ENCODE measurements at regions not wholly inside any gene's neighbourhood (a gene's known extent, or its start where the extent isn't known, plus 50 kb on each side); places are given as distances from the start of the nearest gene placed in this dataset.

DNA sequence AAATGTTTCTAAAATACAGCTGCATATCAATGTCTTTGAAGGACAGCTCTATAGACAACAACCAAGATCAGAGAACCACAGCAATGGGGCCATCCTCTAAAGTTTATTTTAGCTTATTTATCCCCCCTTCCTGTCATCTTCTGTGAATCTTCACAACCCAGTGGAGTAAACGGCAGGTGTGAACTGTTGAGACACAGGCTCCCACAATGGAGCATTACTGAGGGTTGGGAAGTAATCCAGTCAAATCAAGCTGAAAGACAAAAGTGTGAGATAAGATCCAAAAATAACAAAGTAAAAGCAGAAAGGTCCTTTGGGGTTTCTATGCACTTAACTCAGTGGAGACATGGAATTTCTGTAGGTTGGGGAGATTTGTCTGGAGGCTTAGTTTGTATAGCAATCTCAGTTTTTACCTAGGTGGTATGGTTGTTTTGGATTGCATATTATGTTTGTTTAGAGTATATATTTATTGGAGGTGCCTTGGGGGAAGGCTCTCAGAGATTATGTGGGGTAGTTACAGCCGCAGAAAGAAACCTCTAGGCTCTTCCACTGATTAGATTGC is 286.9 kb upstream of the ADGRL2 start:
- CTCF ChIA-PET = no interaction called here

GRCh38 chr1:81512252-81513003 is 288.3 kb upstream of the ADGRL2 start:
- no peak for TF ChIP-seq EZH2 (IDR thresholded peaks at IDR 0.05; ENCODE audit: borderline replicate concordance, low read depth, low read length, poor library complexity, severe bottlenecking)
- TF ChIP-seq, protein P1, sequence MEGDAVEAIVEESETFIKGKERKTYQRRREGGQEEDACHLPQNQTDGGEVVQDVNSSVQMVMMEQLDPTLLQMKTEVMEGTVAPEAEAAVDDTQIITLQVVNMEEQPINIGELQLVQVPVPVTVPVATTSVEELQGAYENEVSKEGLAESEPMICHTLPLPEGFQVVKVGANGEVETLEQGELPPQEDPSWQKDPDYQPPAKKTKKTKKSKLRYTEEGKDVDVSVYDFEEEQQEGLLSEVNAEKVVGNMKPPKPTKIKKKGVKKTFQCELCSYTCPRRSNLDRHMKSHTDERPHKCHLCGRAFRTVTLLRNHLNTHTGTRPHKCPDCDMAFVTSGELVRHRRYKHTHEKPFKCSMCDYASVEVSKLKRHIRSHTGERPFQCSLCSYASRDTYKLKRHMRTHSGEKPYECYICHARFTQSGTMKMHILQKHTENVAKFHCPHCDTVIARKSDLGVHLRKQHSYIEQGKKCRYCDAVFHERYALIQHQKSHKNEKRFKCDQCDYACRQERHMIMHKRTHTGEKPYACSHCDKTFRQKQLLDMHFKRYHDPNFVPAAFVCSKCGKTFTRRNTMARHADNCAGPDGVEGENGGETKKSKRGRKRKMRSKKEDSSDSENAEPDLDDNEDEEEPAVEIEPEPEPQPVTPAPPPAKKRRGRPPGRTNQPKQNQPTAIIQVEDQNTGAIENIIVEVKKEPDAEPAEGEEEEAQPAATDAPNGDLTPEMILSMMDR (conservative IDR thresholded peaks at IDR 0.05; ENCODE audit: low read depth, low read length) = no peak
- H3K36me3 ChIP-seq (ENCODE audit: insufficient read depth, low read length, poor library complexity, severe bottlenecking) = no peaks in the 10 kb centered on the region
- peaks cover 11% of the 10 kb centered on the region for H3K4me1 ChIP-seq (ENCODE audit: insufficient read depth, low read length, poor library complexity, severe bottlenecking)
- DNase-seq (ENCODE audit: low spot score) = peak; percentile 69
- H3K27me3 ChIP-seq (replicated peaks; ENCODE audit: insufficient read depth, low read depth, low read length, poor library complexity) = no peaks in the 10 kb centered on the region
- H3K27ac ChIP-seq (ENCODE audit: low read depth, low read length, poor library complexity, severe bottlenecking) = no peak overlapping the region
- H3K9me3 ChIP-seq (ENCODE audit: low read depth, low read length, poor library complexity, severe bottlenecking) = no peaks in the 10 kb centered on the region
- ChIA-PET CTCF (no interaction called here), POLR2A (ENCODE audit: low non-redundant PET) (interaction anchor here (0.7 kb wide), 1 partner anchor 10 kb away, joined by 6 read pairs; no protein-coding TSS in a partner anchor)
- BruUV-seq (replicated peaks) = no TSS peak
- H3K4me3 ChIP-seq (ENCODE audit: low read depth, low read length, poor library complexity, severe bottlenecking) = no peak overlapping the region
- intact Hi-C loops (cut with micrococcal nuclease; ENCODE audit: unreplicated experiment) = no loop called here

More for the DNA sequence above, 286.9 kb upstream of the ADGRL2 start:
- Histone ChIP-seq H3K9me3 (ENCODE audit: low read depth, low read length, poor library complexity, severe bottlenecking) (no peaks in the 10 kb centered on the region), H3K27me3 (replicated peaks; ENCODE audit: insufficient read depth, low read depth, low read length, poor library complexity) (no peaks in the 10 kb centered on the region), H3K27ac (ENCODE audit: low read depth, low read length, poor library complexity, severe bottlenecking) (no peak overlapping the region), H3K36me3 (ENCODE audit: insufficient read depth, low read length, poor library complexity, severe bottlenecking) (no peaks in the 10 kb centered on the region), H3K4me3 (ENCODE audit: low read depth, low read length, poor library complexity, severe bottlenecking) (no peak overlapping the region), H3K4me1 (ENCODE audit: insufficient read depth, low read length, poor library complexity, severe bottlenecking) (peaks cover 11% of the 10 kb centered on the region)
- POLR2A ChIA-PET (ENCODE audit: low non-redundant PET) = no interaction called here
- no TSS peak for BruUV-seq (replicated peaks)
- intact Hi-C loops (cut with micrococcal nuclease; ENCODE audit: unreplicated experiment) = no loop called here
- no peak for TF ChIP-seq EZH2 (IDR thresholded peaks at IDR 0.05; ENCODE audit: borderline replicate concordance, low read depth, low read length, poor library complexity, severe bottlenecking)
- TF ChIP-seq, protein P1 (conservative IDR thresholded peaks at IDR 0.05; ENCODE audit: low read depth, low read length) = no peak
- DNase-seq (ENCODE audit: low spot score) = no peak

GRCh38 chr1:81511281-81511680 is 289.5 kb upstream of the ADGRL2 start:
- intact Hi-C loops (cut with micrococcal nuclease; ENCODE audit: unreplicated experiment) = no loop called here
- Histone ChIP-seq H3K27ac (ENCODE audit: low read depth, low read length, poor library complexity, severe bottlenecking) (no peak overlapping the region), H3K4me3 (ENCODE audit: low read depth, low read length, poor library complexity, severe bottlenecking) (no peak overlapping the region), H3K27me3 (replicated peaks; ENCODE audit: insufficient read depth, low read depth, low read length, poor library complexity) (no peaks in the 10 kb centered on the region), H3K9me3 (ENCODE audit: low read depth, low read length, poor library complexity, severe bottlenecking) (no peaks in the 10 kb centered on the region), H3K36me3 (ENCODE audit: insufficient read depth, low read length, poor library complexity, severe bottlenecking) (no peaks in the 10 kb centered on the region), H3K4me1 (ENCODE audit: insufficient read depth, low read length, poor library complexity, severe bottlenecking) (peaks cover 11% of the 10 kb centered on the region)
- ChIA-PET CTCF (no interaction called here), POLR2A (ENCODE audit: low non-redundant PET) (no interaction called here)
- no peak for DNase-seq (ENCODE audit: low spot score)
- no TSS peak for BruUV-seq (replicated peaks)
- TF ChIP-seq EZH2 (IDR thresholded peaks at IDR 0.05; ENCODE audit: borderline replicate concordance, low read depth, low read length, poor library complexity, severe bottlenecking) = no peak
- TF ChIP-seq, protein P1 (conservative IDR thresholded peaks at IDR 0.05; ENCODE audit: low read depth, low read length) = no peak

Data from A673 (cell line).